ENCODE measurements at regions not wholly inside any gene's neighbourhood (a gene's known extent, or its start where the extent isn't known, plus 50 kb on each side); places are given as distances from the start of the nearest gene placed in this dataset.
"Not testable (repeated sequence)": the region's sequence is repeated elsewhere in the genome, so short reads cannot be mapped to it uniquely, and the experiment has no call there.

DNA sequence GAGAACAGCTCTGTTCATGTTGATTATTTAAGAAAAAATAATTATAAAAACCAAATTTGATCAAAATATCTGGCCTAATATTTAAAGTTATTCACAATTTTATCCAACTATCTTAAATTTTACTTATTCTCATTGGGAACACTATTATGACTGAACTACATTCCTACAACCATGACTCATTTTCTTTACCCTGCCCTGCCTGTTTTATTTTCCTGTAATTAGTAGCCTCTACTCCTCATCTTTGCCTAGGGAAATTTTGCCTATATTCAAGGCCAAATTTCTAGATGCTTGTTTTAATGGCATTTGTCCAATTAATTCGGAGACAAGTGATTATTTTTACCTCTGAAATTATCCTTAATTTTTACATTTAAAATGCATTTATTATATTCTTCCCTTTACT lies 289.7 kb upstream of the TMEM229A start:
- no peak for DNase-seq

DNA sequence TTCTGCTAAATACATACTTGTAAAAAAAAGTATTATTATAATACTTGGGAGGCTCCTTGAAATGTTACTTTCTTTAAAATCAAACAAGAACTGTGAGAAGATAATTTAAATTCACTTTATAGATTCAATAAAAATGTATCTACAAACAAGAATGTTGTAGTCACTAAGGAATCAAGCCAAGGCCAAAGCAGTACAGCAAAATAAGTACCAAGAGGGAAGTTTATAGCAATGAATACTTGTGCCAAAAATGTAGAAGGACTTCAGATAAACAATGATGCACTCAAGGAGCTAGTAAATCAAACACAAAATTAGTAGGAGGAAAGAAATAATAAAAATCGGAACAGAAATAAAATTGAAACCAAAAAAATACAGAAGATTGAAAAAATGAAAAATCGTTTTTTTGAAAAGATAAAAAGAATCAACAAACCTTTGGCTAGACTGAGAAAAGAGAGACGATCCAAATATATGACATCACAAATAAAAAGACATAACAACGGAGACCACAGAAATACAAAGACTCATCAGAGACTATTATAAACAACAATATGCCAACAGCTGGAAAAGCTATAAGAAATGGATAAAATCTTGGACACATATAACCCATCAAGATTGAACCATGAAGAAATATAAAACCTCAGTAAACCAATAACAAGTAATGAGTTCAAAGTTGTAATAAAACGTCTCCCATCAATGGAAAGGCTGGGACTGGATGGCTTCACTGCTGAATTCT lies 286.0 kb upstream of the TMEM229A start:
- DNase-seq, result no peak

DNA sequence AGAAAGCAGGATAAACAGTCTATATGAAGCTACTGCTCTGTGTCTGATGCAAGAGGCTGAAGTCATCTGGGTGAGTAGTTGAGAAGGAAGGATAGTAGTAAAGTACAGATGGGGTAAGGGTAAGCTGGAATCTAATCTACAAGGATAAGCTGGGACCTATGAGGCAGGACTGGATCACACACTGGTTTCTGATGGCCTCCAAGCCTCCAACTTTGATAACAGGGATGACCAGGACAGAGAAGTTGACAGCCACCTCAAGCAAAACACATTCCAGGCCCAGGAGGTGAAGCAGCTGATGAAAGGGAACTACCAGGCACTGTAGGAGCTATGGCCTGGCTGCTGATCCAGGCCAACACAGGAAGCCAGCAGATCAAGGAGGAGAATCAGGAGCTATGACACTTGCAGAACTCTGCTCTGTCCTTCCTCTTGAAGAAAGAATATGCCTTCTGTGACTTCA lies 278.1 kb upstream of the TMEM229A start:
- no peak for DNase-seq

DNA sequence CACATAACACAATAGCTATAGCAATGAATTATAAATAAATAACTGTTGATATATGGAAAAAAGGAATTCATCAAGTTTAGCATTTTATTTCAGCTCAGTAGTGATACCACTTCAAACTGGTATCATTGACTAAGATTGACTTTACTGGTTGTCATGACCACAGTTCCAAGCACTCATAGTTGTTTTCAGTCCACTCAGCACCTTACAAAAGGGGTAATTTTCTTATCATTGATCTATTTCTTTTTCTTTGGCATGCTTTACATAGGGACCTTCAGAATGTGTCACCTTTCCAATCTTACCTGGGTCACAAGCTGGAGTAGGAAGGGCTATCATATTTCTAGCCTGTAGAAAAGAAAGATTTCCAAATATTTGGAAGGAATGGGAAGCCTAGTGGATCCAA lies 275.5 kb upstream of the TMEM229A start:
- DNase-seq, result no peak

DNA sequence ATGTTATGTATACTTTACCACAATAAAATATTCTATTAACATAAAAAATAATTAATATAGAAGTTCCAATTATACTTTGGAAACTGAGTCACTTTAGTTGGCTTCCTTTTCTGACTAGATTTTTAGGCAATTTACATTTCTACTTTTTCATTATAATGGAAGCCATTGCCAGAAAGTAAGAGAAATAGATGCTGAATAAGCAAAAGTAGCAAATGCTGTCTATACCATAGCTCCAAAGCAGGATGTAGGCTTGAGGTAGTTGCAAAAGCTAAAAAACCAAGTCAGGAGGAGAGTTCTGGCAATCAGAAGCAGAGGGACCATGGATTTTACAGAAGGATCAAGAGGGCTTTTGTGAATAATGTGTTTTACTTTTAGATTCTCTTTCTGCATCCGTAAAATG lies 262.4 kb upstream of the TMEM229A start:
- no peak for DNase-seq

DNA sequence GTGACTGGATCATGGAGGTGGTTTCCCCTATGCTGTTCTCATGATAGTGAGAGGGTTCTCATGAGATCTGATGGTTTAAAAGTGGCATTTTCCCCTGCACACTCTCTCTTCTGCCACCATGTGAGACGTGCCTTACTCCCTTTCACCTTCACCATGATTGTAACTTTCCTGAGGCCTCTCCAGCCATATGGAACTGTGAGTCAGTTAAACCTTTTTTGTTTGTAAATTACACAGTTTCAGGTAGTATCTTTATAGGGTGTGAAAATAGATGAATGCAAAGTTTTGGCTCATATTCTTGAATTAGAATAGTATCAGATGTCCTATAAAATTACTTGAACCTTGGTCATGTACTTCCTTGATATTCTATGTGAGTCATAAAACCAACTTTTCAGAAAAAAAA lies 252.1 kb upstream of the TMEM229A start:
- no peak for DNase-seq

DNA sequence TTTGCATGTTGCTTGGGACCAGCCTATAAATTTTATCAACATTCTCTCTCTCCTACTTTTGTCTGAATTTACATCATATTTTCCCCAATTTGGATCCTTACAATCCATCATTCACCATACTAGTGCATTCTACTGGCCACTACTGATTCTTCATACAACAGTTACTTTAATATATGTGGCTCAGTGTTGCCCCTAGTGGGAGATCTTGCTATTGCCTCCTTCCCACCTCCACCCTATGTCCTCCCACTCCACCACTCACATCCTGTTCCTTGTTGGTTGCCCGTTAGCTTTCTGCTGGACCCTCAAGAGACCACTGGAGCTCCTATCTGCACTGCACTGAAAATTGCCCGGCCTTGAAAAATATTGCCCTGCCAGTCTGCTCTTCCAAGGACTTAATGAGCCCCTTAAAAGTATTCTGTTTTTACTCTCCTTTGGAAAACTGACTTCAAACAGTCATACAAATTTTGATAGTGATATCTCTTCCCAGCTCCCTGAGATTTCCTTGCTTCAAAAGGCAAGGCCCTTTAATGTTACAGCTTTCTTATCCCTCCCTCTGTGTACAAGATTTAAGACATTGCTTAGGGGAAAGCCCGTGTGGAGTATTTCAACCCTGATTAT lies 243.2 kb upstream of the TMEM229A start:
- no peak for DNase-seq

DNA sequence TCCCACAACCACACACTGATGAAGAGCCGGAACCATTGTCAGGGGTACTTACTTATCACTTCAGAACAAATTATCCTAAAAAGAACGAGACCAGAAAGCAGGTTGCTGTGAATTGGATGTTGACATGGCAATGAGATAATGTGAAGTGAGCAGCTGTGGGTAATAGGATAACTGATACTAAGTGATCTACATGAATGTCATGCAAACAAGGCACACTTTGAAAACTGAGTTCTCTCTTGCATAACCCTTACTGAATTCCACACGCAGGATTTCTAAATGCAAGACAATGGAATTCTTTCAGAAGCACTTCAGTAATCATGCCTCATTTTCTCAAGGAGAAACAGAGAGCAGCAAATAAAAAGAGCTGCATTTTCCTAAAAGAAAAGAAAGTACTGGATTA lies 242.5 kb upstream of the TMEM229A start:
- DNase-seq, result no peak

DNA sequence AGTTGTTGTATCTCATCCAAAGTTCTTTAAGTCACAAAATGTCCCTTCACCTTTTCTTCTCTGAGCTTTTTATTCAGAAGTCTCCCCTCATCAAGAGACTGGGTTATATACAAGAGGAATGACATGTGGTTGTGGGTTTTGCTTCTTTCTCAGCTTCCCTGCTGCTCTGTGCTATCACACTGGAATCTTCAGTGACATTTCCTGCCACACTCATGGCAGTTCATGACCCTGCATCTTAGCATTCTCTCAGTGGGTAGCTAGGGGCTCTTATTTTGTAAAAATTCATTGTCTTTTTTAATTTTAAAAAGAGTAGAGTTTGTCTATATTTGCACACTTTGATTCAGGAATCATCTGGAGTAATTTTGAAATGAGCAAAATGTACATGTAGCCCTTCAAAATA lies 236.9 kb upstream of the TMEM229A start:
- DNase-seq, result no peak

DNA sequence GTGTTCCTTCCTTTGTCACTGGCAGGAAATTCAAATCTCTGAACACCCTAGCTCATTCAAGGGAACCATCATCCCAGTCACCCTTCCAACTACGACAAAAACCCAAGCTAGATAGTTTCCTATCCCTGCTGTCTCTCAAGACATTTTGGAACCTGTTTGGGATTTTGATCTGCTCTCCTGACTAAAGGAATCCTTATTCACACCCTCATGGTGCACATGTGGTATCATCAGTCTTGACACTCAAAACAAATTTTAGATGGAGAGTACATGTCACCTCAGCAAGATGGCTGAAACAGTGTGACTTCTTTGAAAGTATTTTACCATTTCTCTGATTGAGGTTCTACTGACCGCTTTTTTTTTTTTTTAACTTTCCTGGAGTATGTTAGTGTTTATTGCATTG lies 234.3 kb upstream of the TMEM229A start:
- DNase-seq, result no peak

DNA sequence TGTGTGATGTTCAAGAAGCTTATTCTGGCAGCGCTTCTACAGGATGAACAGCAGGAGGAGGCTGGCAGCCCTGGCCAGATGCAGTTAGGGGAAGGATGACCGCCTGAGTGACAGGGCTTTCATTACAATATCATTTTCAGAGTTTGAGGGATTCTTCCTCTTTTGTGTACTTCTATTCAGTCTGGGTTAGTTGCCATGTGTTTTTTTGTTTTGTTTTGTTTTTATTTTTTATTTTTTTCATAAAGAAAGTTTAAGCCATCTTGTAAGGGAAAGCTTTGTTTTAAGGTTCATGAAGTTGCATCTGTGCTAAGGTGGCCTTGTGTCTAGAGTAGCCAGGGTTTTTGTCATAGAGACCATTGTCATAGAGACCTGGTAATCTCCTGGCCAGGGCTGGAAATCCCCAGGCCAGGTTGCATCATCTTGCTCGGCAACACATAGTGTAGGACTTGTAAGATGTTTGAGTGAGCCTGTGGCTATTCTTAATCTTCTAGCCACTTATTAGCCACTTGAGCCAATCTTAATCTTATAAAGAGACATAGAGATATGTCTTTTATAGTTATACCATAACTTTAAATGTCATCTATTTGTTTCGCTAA lies 230.5 kb upstream of the TMEM229A start:
- no peak for DNase-seq

DNA sequence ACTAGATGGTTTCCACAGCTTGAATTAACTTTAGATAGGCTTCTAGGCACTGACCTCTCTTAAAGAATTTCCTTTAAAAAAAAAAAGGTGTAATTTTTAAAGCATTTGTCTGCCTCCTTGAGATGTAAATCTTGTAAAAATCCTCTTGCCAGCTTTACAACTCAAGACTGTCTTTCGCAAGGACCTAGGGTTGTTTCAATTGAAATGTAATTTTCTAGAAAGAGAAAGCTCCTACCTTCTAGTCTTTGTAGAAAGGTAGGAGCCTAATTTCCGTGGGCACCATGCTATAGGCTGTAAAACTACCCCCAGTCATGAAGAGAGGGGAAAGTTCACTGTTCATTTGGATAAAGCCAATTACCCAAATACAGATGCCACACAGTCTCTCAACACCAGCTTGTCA lies 228.8 kb upstream of the TMEM229A start:
- DNase-seq, result no peak

DNA sequence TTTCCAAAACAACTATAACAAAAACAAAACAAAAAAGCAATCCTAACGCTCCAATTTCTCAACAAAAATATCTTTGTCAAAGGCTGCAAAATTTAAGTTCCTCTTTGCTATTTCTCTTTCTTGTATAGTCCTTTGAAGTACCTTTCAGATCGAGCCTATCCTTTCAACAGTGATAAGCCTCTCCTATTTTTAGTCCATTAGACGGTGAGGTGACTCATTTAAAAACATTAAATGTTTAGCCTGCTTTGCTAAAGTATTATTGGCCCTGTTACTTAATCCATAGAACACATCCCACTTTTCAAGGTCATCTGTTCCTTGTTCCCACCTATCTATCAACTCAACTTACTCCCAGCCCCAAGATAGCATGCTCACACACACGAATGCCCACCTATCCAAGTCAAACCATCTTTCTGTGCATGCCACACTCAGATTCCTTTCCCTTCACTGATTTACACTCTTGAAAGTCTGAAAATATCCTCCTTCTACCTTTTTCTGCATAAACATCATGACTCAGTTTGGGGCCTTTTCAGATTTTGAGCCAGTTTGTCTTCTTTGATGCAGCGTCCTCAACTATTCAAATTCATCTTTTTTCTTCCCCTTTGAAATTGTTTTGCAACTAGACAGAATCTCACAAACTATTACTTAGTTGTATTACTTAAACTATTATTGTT lies 224.9 kb upstream of the TMEM229A start:
- DNase-seq, result no peak

DNA sequence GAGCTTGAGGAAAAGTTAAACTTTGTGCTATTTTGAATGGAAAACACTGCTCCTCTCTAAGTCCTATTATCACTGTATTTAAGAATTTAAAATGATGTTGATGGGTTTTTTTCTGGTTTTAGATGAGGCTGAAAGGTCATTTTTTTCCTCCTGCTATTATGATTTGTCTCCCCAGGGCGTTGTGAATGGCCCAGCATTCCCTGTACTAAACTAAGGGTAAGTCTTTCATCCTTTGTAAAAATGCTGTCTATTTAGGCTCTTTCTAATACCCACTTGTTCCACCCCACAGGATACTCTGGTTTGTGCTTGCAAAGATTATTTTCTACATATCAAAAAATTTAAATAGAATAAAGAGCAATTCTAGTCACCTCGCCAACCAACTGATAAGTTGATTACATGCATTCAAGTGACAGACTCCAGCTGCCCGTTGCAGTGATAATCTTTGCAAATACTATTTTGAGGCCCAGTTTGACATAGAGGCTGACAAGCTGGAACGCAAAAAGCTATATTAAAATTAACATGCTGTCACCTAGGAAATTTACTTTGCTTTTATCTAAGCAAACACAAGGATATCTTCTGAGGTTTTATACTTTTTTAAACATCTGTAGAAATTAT lies 222.3 kb upstream of the TMEM229A start:
- no peak for DNase-seq

DNA sequence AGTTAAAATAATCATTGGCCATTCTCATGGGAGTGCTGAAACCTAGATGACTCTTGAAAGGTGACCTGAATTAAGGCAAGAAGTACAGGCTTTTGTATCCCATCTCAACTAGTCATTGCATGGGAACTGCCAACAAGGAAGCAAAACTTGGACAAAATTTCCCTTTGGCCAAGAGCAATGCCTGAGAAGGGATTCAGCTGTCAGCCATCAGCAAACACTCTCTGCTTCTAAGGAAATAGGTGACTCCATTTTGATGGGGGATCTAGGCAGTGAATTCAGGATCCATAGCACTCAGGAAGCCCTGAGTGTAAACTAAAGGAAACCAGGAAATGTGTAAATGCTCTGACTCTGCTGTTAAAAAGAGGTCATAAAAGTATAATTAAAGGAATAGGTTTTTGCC lies 221.5 kb upstream of the TMEM229A start:
- DNase-seq, result no peak

DNA sequence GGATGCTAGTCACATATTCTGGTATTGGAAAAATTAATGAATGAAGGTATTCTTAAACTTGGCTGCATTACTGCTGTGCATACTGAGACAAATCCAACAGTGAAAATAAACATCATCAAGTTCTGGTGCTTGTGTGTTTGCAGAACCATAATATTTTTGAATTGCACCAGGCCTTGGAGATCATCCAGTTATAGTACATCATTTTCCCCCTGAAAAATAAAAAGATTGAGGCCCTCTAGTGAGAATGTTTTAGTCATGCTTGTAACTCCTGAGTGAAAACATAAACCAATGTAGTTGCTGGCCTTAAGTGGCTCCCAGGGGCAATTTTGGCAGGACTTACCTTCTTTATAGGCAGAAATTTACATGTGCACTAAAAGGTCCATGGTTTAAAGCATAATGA lies 218.8 kb upstream of the TMEM229A start:
- DNase-seq, result peak; percentile 10

DNA sequence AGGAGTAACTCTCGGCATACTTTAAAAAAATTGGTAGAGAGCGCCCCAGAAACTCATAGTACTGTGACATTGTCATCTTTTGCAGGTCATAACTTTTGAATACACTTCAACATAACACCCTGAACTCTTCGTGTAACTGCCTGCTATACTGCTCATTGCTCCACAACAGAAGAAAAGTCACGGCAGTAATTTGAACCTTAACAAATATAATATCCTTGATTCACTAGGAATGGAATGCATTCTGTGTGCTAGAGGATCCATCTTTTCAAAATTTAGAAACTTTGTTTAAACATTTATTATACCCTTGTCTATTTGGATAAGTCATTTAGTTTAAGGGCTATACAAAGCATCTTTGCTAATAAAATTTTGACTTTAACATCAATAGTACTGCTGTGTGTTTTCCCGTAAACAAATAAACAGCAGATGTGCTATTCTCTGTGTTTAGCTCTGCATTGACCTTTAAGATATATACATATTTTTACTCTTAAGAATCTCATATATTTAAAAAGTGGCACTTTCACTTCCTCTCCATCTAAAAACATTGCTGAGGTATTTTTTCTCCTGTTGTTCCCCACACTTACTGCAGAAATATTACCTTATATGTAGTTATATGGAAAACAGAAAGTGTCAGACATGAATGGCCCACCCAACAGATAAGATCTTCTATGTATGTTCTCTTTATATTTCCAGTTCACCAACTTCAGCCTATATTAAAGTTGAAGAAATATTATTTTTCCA lies 217.6 kb upstream of the TMEM229A start:
- no peak for DNase-seq

DNA sequence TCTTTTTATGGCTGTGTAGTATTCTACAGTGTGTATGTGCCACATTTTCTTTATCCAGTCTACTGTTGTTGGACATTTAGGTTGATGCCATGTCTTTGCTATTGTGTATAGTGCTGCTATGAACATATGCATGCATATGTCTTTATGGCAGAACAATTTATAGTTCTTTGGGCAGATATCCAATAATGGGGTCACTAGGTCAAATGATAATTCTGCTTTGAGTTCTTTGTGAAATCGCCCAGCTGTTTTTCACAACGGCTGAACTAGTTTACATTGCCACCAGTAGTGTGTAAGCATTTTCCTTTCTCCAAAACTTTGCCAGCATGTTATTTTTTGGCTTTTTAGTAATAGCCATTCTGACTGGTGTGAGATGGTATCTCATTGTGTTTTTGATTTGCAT lies 214.8 kb upstream of the TMEM229A start:
- no peak for DNase-seq

DNA sequence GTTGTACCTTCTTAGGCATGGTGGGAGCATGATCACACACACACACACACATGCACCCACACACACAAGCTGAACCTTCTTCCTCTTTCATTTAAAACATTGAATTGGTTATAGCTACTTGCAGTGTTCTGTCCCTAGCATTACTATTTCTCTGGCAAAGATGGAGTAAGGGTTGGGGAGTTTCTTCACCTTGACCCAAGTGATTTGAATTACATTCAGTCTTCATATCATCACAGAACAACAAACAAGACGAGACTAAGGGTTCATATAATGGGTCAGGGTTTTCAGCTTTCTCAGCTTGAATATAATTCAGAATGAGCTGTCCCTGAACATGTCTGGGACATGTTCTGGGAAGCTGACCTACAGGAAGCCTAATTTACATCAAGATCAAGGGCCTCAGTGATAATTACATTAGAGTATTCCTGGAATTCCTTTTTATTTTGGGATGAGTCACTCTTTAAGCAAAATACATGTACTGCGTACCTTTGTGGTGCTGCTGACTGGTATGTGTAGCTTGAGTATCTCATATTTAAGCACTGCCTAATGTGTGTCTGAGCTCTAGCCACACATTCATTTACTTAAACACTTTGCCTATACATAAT lies 213.5 kb upstream of the TMEM229A start:
- no peak for DNase-seq

DNA sequence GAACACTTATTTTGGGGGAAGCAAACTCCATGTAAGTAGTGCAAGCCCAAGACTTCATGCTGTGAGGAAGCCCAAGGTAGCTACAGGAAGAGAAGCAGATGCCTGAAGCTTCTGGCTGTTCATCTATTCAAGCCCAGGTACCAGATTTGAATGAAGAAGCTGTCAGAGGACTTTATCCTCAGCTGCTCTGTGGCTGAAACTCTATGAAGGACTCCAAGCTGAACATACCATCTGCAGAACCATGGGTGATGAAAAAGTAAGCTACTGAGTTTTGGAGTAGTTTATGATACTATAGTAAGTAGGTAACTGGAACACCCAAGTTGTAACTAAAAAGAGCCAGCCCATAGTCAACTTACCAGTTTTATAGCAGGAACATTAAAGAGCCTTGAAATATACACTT lies 211.6 kb upstream of the TMEM229A start:
- DNase-seq, result not testable (repeated sequence)

DNA sequence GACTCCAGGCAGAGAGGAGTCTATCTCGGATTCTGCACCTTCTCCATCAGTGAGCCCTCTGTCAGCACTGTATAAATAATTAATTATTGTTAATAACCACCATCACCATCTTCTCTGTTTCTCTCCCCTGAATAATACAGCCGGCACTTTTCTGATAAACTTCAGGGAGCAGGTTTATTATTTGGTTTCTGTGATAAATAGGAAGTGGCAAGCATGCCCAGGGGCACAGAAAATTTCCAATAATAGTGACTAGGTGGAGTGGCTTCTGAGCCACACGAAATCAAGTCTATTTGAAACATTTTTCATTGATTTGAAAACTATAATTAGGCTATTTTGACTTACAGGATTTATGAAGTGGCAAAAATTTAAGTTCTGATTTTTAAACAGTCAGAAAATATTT lies 186.8 kb upstream of the TMEM229A start:
- no peak for DNase-seq

DNA sequence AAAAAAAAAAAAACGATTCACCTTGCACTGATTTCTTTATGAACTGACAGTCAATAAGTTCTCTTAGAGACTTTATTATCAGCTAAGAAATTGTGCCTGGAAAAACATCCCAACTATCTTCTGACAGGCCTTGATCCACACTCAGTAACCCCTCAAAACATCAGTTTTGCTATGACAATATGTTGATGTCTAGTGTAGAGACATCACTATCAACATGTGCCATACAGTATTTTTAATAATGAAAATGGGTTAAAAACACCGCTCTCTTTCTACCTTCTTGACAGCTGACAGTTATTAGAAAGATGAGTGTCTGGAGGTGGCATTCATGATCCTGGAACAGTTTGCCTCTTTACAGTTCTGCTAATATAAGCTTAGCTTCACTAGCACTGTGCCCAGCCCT lies 175.8 kb upstream of the TMEM229A start:
- DNase-seq, result no peak

All from NCI-H446 treated with DMSO at 0.1 percent for 48 hours (cell line).